A549 (cell line): ENCODE measurements at regions not wholly inside any gene's neighbourhood (a gene's known extent, or its start where the extent isn't known, plus 50 kb on each side); places are given as distances from the start of the nearest gene placed in this dataset.

ENCODE experiments used
- ATAC-seq, 2 experiments: fragments of 200-7000 bp in 1 of 2; fragments of >200 bp in 1 of 2; cut with Nextera tagmentation in 1 of 2; cut with Tn5 transposase in 1 of 2; 3 replicates each; pipeline versions ENCODE4 v1.8.0 to v1.9.1; 2018 to 2020; ENCODE audit warnings: mild to moderate bottlenecking in 1 of 2, moderate library complexity in 1 of 2
- CTCF ChIA-PET: fragments of 300-600 bp; sonication (Branson Sonifier 250); formaldehyde crosslinking; extraction: SDS; loops from one replicate; lab custom pipeline; 2021; ENCODE audit warnings: antibody characterized with exemption, inconsistent platforms; lab: Yijun Ruan, JAX
- POLR2A ChIA-PET: fragments of 350-600 bp; formaldehyde crosslinking; extraction: SDS; loops from one replicate; lab custom pipeline; 2021; ENCODE audit warnings: antibody characterized with exemption, inconsistent platforms; lab: Yijun Ruan, JAX
- DNase-seq, 2 experiments: peaks; one replicate each; pipeline versions ENCODE4 v3.0.0 to v3.0.0-alpha.2; 2011 to 2016; ENCODE audit warnings: low read depth in 1 of 2, low spot score in 1 of 2
- FAIRE-seq: peaks from 2 replicates; lab custom pipeline; 2011; peaks lifted over from hg19 to GRCh38; lab: Jason Lieb, UNC
- H3K27ac ChIP-seq, 2 experiments: fragments of >200 bp; sonication (Bioruptor Twin); formaldehyde crosslinking; 3 replicates each; pipeline ENCODE4 v1.5.1; 2016 to 2017
- H3K4me1 ChIP-seq: fragments of >200 bp; sonication (Bioruptor Twin); formaldehyde crosslinking; 3 replicates; pipeline ENCODE4 v1.6.1; 2016
- H3K4me2 ChIP-seq: fragments of >200 bp; sonication (Bioruptor Twin); formaldehyde crosslinking; 3 replicates; pipeline ENCODE4 v1.6.1; 2016
- H3K4me3 ChIP-seq: fragments of >200 bp; sonication (Bioruptor Twin); formaldehyde crosslinking; 3 replicates; pipeline ENCODE4 v1.5.1; 2016
- H3K9me3 ChIP-seq: fragments of >200 bp; sonication (Bioruptor Twin); formaldehyde crosslinking; 3 replicates; pipeline ENCODE4 v1.6.1; 2016
- CBX2 ChIP-seq: fragments of 200-600 bp; sonication (generic); IDR thresholded peaks from 2 replicates; pipeline ENCODE4 v1.6.1; 2016; ENCODE audit warnings: low read depth, mild to moderate bottlenecking, borderline replicate concordance
- CEBPB ChIP-seq, 2 experiments: fragments of >200 bp in 1 of 2; sonication (Bioruptor Twin) in 1 of 2; formaldehyde crosslinking in 1 of 2; IDR thresholded peaks; 2 replicates each; pipeline ENCODE4 v1.6.1; 2012 to 2016
- CHD2 ChIP-seq: fragments of 150-350 bp; IDR thresholded peaks from 2 replicates; pipeline ENCODE4 v1.6.1; 2014; ENCODE audit warnings: low read length; ENCODE audit not compliant: partially characterized antibody
- ESRRA ChIP-seq: fragments of 150-350 bp; IDR thresholded peaks from 2 replicates; pipeline ENCODE4 v1.6.1; 2014; ENCODE audit warnings: mild to moderate bottlenecking, low read length, borderline replicate concordance
- FOXS1 ChIP-seq: fragments of 250-450 bp; sonication (Bioruptor Pico); IDR thresholded peaks from 2 replicates; pipeline ENCODE4 v1.5.0; 2020; ENCODE audit warnings: mild to moderate bottlenecking, moderate library complexity
- HDAC2 ChIP-seq: fragments of 200-600 bp; sonication (generic); IDR thresholded peaks from 2 replicates; pipeline ENCODE4 v1.6.1; 2016
- HEYL ChIP-seq: fragments of 250-450 bp; sonication (Bioruptor Pico); IDR thresholded peaks from 2 replicates; pipeline ENCODE4 v1.8.0; 2021; ENCODE audit warnings: mild to moderate bottlenecking, moderate library complexity
- HOXB13 ChIP-seq: fragments of 250-450 bp; sonication (Bioruptor Pico); IDR thresholded peaks from 2 replicates; pipeline ENCODE4 v1.5.0; 2020; ENCODE audit warnings: low read depth, mild to moderate bottlenecking, moderate library complexity
- JUNB ChIP-seq: fragments of >200 bp; sonication (Bioruptor Twin); formaldehyde crosslinking; IDR thresholded peaks from 2 replicates; pipeline ENCODE4 v1.6.1; 2016
- KDM1A ChIP-seq: fragments of 200-600 bp; sonication (generic); IDR thresholded peaks from 2 replicates; pipeline ENCODE4 v1.6.1; 2016; ENCODE audit warnings: low read depth, mild to moderate bottlenecking
- MAFK ChIP-seq: fragments of 450-650 bp; IDR thresholded peaks from 2 replicates; pipeline ENCODE4 v1.6.1; 2014; ENCODE audit not compliant: partially characterized antibody
- MAZ ChIP-seq: fragments of 150-350 bp; IDR thresholded peaks from 2 replicates; pipeline ENCODE4 v1.6.1; 2014; ENCODE audit warnings: antibody characterized with exemption, low read depth, low read length, borderline replicate concordance
- MYC ChIP-seq: IDR thresholded peaks from 2 replicates; pipeline ENCODE4 v1.6.1; 2012; ENCODE audit warnings: mild to moderate bottlenecking, inconsistent platforms, low read length, improper control_type of control experiment, borderline replicate concordance
- POLR2A ChIP-seq: IDR thresholded peaks from 2 replicates; pipeline ENCODE4 v1.6.1; 2012; ENCODE audit warnings: mild to moderate bottlenecking, low read length
- RAD21 ChIP-seq, 2 experiments: fragments of >200 bp in 1 of 2; sonication (Bioruptor Twin) in 1 of 2; formaldehyde crosslinking in 1 of 2; IDR thresholded peaks in 1 of 2; conservative IDR thresholded peaks in 1 of 2; 2 replicates in 1 of 2; 3 replicates in 1 of 2; pipeline ENCODE4 v1.6.1; 2012 to 2018; ENCODE audit warnings: inconsistent platforms in 1 of 2
- RFX5 ChIP-seq: fragments of 450-650 bp; IDR thresholded peaks from 2 replicates; pipeline ENCODE4 v1.7.1; 2014; ENCODE audit warnings: antibody characterized with exemption, mild to moderate bottlenecking, moderate library complexity
- ZFP36 ChIP-seq: fragments of 450-650 bp; IDR thresholded peaks from 2 replicates; pipeline ENCODE4 v1.6.1; 2014; ENCODE audit warnings: borderline replicate concordance; ENCODE audit not compliant: partially characterized antibody
- ZNF302 ChIP-seq: fragments of 250-450 bp; sonication (Bioruptor Pico); IDR thresholded peaks from 2 replicates; pipeline ENCODE4 v1.9.0; 2021; ENCODE audit warnings: inconsistent platforms, mild to moderate bottlenecking, moderate library complexity
- ZSCAN20 ChIP-seq: fragments of 250-450 bp; sonication (Bioruptor Pico); IDR thresholded peaks from 2 replicates; pipeline ENCODE4 v1.8.0; 2022; ENCODE audit warnings: mild to moderate bottlenecking, moderate library complexity
- WGBS: methylation state at CpG from one replicate; pipeline ENCODE4 v1.1.6; 2017; ENCODE audit errors: missing lambda C conversion rate; 5-methylcytosine and 5-hydroxymethylcytosine counted together
- TF ChIP-seq, protein P1 (sequence below): fragments of >200 bp; sonication (Bioruptor Twin); formaldehyde crosslinking; IDR thresholded peaks from 2 replicates; pipeline ENCODE4 v1.6.1; 2016
- TF ChIP-seq, protein P2 (sequence below): fragments of 250-450 bp; sonication (Bioruptor Pico); IDR thresholded peaks from 2 replicates; pipeline ENCODE4 v1.5.0; 2020; ENCODE audit warnings: low read depth, mild to moderate bottlenecking, moderate library complexity
- TF ChIP-seq, protein P3 (sequence below): fragments of >200 bp; sonication (Bioruptor Twin); formaldehyde crosslinking; IDR thresholded peaks from 3 replicates; pipeline ENCODE4 v1.6.1; 2016
- TF ChIP-seq, protein P4 (sequence below): fragments of 250-450 bp; sonication (Bioruptor Pico); IDR thresholded peaks from 2 replicates; pipeline ENCODE4 v1.5.0; 2021; ENCODE audit warnings: mild to moderate bottlenecking, moderate library complexity, borderline replicate concordance
- TF ChIP-seq, protein P5 (sequence below): fragments of 200-600 bp; sonication (generic); IDR thresholded peaks from 2 replicates; pipeline ENCODE4 v1.6.1; 2016; ENCODE audit warnings: antibody characterized with exemption, mild to moderate bottlenecking, moderate library complexity

DNA sequence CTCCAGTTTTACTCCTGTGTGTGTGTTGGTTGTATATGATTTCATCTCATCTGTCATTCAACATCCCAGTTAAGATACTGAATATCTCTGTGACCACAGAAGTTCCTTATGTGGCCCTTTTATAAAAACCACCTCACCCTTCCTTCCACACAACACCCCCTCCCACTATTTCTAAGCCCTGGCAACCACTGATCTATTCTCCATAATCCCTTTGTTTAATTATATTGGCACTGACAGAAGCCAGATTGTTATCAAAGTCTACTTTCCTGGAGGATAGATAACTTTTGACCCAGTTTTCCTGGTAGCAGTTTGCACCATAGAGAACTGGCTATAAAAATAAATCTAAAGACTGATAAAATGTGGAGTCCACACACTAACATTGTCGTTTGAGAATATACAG, 902.8 kb downstream of the SLC16A7 start:
- ChIA-PET CTCF (no interaction called here), POLR2A (no interaction called here)
- FAIRE-seq = no peak

DNA sequence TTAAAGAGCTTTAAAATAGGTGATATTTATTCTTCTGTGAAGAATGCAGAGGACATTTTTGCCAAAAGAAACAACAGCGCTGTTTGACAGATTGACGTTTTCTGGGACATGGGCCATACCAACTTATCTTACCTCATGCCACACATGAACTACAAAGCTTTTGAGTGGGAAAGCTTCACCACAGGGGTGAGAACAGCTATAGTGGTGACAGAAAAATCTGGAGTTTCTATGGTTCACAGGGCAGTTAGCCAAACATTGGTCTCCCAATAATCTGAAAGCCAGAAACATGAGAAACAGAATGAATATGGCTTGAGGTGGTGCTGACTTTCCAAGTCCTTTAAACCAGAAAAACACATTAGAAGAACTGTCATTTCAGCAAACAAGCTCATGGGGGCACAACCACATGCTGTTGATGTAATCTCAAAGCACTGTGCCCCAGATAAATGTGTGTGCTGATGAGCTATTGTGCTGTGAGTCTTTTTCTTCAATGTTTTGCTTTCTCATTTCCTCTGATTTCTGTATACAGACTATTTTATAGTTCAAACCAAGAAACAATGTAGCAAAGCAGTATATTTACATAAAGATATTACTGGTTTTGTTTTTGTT, 905.4 kb downstream of the SLC16A7 start:
- H3K27ac ChIP-seq = no peak overlapping the region
- H3K4me2 ChIP-seq = no peak overlapping the region
- TF ChIP-seq ZNF302 (CRISPR knock-in tag) (no peak), CHD2 (no peak), ESRRA (no peak), CBX2 (no peak), JUNB (no peak)
- no peak for ATAC-seq
- H3K4me1 ChIP-seq = no peaks in the 10 kb centered on the region
- ChIA-PET POLR2A (no interaction called here), CTCF (no interaction called here)
- no peak overlapping the region for H3K4me3 ChIP-seq
- 85% methylated on average over 2 of the region's 2 CpGs for WGBS
- DNase-seq = no peak
- H3K9me3 ChIP-seq = no peaks in the 10 kb centered on the region
- FAIRE-seq = no peak

More for the DNA sequence above, 902.8 kb downstream of the SLC16A7 start:
- no peaks in the 10 kb centered on the region for H3K4me1 ChIP-seq
- TF ChIP-seq, protein P1, sequence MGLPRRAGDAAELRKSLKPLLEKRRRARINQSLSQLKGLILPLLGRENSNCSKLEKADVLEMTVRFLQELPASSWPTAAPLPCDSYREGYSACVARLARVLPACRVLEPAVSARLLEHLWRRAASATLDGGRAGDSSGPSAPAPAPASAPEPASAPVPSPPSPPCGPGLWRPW = no peak
- TF ChIP-seq KDM1A = no peak
- no peak for TF ChIP-seq MYC
- no peak for TF ChIP-seq POLR2A
- TF ChIP-seq CEBPB (IDR thresholded peaks at IDR 0.05) = no peak
- no peak for TF ChIP-seq RAD21 (conservative IDR thresholded peaks at IDR 0.05 in 1 of 2, IDR thresholded peaks at IDR 0.05 in 1 of 2)
- TF ChIP-seq, protein P2, sequence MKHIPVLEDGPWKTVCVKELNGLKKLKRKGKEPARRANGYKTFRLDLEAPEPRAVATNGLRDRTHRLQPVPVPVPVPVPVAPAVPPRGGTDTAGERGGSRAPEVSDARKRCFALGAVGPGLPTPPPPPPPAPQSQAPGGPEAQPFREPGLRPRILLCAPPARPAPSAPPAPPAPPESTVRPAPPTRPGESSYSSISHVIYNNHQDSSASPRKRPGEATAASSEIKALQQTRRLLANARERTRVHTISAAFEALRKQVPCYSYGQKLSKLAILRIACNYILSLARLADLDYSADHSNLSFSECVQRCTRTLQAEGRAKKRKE (CRISPR knock-in tag) = no peak
- TF ChIP-seq, protein P3, sequence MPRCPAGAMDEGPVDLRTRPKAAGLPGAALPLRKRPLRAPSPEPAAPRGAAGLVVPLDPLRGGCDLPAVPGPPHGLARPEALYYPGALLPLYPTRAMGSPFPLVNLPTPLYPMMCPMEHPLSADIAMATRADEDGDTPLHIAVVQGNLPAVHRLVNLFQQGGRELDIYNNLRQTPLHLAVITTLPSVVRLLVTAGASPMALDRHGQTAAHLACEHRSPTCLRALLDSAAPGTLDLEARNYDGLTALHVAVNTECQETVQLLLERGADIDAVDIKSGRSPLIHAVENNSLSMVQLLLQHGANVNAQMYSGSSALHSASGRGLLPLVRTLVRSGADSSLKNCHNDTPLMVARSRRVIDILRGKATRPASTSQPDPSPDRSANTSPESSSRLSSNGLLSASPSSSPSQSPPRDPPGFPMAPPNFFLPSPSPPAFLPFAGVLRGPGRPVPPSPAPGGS = no peak
- H3K9me3 ChIP-seq = no peaks in the 10 kb centered on the region
- no peak overlapping the region for H3K4me3 ChIP-seq
- no peak overlapping the region for H3K27ac ChIP-seq
- DNase-seq (no peak), ATAC-seq (no peak)
- WGBS = 3% methylated on average over 1 of the region's 1 CpG
- H3K4me2 ChIP-seq = no peak overlapping the region

DNA sequence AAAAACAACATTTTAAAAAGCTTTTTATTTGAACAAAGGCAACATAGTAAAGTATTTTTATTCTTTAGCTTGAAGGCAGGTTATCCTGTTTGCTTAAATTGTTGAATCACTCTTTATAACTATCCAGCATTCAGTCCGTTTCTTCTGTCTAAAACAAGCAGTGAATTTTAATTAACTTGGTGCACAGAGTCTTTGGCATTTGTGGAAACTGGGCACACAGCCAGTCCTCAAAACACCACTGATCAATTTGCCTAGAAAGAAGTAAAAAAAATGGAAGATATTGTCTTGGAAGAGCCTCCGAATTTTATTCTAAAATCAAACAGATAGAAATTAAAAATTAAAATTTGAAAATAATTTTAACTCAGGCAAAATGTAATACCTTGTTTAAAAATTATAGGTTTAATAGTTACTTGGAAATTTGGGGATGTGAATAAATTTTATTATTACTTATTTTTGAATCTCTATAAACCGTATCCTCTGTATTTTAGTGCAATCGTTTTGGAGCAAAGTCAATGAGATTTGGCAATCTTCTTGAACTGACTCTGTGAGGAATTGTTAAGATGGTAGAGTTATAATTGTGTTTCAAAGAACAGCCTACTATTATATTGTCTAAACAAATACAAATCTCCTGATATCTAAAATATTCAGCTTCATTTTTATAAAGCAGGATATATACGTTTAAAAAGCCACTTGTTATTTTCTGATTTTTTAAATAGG, 927.0 kb downstream of the SLC16A7 start:
- WGBS = 35% methylated on average over 5 of the region's 5 CpGs
- Histone ChIP-seq H3K9me3 (no peaks in the 10 kb centered on the region), H3K4me2 (no peak overlapping the region), H3K4me3 (no peak overlapping the region), H3K27ac (no peak overlapping the region), H3K4me1 (no peaks in the 10 kb centered on the region)
- FAIRE-seq (no peak), ATAC-seq (no peak), DNase-seq (no peak)
- CTCF ChIA-PET = no interaction called here
- POLR2A ChIA-PET = no interaction called here
- TF ChIP-seq HDAC2 (no peak), ZFP36 (no peak), KDM1A (no peak), FOXS1 (CRISPR knock-in tag) (no peak), HEYL (CRISPR knock-in tag) (no peak), ZSCAN20 (CRISPR knock-in tag) (no peak), CHD2 (no peak), MAZ (no peak), ESRRA (no peak), MAFK (no peak), RFX5 (no peak), HOXB13 (CRISPR knock-in tag) (no peak)
- TF ChIP-seq, protein P2 (CRISPR knock-in tag) = no peak
- TF ChIP-seq, protein P4, sequence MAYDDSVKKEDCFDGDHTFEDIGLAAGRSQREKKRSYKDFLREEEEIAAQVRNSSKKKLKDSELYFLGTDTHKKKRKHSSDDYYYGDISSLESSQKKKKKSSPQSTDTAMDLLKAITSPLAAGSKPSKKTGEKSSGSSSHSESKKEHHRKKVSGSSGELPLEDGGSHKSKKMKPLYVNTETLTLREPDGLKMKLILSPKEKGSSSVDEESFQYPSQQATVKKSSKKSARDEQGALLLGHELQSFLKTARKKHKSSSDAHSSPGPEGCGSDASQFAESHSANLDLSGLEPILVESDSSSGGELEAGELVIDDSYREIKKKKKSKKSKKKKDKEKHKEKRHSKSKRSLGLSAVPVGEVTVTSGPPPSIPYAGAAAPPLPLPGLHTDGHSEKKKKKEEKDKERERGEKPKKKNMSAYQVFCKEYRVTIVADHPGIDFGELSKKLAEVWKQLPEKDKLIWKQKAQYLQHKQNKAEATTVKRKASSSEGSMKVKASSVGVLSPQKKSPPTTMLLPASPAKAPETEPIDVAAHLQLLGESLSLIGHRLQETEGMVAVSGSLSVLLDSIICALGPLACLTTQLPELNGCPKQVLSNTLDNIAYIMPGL (CRISPR knock-in tag) = no peak
- TF ChIP-seq, protein P5, sequence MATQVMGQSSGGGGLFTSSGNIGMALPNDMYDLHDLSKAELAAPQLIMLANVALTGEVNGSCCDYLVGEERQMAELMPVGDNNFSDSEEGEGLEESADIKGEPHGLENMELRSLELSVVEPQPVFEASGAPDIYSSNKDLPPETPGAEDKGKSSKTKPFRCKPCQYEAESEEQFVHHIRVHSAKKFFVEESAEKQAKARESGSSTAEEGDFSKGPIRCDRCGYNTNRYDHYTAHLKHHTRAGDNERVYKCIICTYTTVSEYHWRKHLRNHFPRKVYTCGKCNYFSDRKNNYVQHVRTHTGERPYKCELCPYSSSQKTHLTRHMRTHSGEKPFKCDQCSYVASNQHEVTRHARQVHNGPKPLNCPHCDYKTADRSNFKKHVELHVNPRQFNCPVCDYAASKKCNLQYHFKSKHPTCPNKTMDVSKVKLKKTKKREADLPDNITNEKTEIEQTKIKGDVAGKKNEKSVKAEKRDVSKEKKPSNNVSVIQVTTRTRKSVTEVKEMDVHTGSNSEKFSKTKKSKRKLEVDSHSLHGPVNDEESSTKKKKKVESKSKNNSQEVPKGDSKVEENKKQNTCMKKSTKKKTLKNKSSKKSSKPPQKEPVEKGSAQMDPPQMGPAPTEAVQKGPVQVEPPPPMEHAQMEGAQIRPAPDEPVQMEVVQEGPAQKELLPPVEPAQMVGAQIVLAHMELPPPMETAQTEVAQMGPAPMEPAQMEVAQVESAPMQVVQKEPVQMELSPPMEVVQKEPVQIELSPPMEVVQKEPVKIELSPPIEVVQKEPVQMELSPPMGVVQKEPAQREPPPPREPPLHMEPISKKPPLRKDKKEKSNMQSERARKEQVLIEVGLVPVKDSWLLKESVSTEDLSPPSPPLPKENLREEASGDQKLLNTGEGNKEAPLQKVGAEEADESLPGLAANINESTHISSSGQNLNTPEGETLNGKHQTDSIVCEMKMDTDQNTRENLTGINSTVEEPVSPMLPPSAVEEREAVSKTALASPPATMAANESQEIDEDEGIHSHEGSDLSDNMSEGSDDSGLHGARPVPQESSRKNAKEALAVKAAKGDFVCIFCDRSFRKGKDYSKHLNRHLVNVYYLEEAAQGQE = no peak
